ENCODE measurements at regions not wholly inside any gene's neighbourhood (a gene's known extent, or its start where the extent isn't known, plus 50 kb on each side); places are given as distances from the start of the nearest gene placed in this dataset.

GRCh38 chr3:35296533-35296932 lies 342.8 kb upstream of the ARPP21 start:
- TF ChIP-seq, protein P1, sequence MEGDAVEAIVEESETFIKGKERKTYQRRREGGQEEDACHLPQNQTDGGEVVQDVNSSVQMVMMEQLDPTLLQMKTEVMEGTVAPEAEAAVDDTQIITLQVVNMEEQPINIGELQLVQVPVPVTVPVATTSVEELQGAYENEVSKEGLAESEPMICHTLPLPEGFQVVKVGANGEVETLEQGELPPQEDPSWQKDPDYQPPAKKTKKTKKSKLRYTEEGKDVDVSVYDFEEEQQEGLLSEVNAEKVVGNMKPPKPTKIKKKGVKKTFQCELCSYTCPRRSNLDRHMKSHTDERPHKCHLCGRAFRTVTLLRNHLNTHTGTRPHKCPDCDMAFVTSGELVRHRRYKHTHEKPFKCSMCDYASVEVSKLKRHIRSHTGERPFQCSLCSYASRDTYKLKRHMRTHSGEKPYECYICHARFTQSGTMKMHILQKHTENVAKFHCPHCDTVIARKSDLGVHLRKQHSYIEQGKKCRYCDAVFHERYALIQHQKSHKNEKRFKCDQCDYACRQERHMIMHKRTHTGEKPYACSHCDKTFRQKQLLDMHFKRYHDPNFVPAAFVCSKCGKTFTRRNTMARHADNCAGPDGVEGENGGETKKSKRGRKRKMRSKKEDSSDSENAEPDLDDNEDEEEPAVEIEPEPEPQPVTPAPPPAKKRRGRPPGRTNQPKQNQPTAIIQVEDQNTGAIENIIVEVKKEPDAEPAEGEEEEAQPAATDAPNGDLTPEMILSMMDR (IDR thresholded peaks at IDR 0.05): no peak
- no peak for TF ChIP-seq POLR2A (IDR thresholded peaks at IDR 0.05)
